Panc1 (cell line): ENCODE measurements at regions not wholly inside any gene's neighbourhood (a gene's known extent, or its start where the extent isn't known, plus 50 kb on each side); places are given as distances from the start of the nearest gene placed in this dataset.

ENCODE experiments used
- CTCF ChIP-seq: fragments of 450-650 bp; IDR thresholded peaks from 2 replicates; pipeline ENCODE4 v1.5.1; 2017; ENCODE audit warnings: mild to moderate bottlenecking
- POLR2AphosphoS5 ChIP-seq: IDR thresholded peaks from 2 replicates; pipeline ENCODE4 v1.6.1; 2012; ENCODE audit warnings: mild to moderate bottlenecking, low read depth, low read length, moderate library complexity
- REST ChIP-seq, 2 experiments: IDR thresholded peaks; 2 replicates each; pipeline ENCODE4 v1.6.1; 2011 to 2012; ENCODE audit warnings: low read depth in 2 of 2, control low read depth in 1 of 2, low read length in 1 of 2, mild to moderate bottlenecking in 1 of 2, moderate library complexity in 1 of 2; ENCODE audit not compliant: insufficient read depth in 1 of 2
- SIN3A ChIP-seq: IDR thresholded peaks from 2 replicates; pipeline ENCODE4 v1.6.1; 2012; ENCODE audit warnings: low read depth, mild to moderate bottlenecking, low read length, moderate library complexity, borderline replicate concordance; ENCODE audit not compliant: insufficient read depth
- TCF7L2 ChIP-seq: IDR thresholded peaks from 2 replicates; pipeline ENCODE4 v1.6.1; 2011; ENCODE audit warnings: mild to moderate bottlenecking, low read depth, low read length, inconsistent platforms

- no peak for TF ChIP-seq CTCF
- TF ChIP-seq REST (IDR thresholded peaks at IDR 0.05; ENCODE audit: insufficient read depth in 1 of 2, low read depth in 2 of 2, low read length in 1 of 2), result no peak
- no peak for TF ChIP-seq POLR2AphosphoS5
- no peak for TF ChIP-seq SIN3A
- no peak for TF ChIP-seq TCF7L2
Observed at GRCh38 chr4:175330652-175331051, 412.5 kb downstream of the ADAM29 start.
